ENCODE measurements at regions not wholly inside any gene's neighbourhood (a gene's known extent, or its start where the extent isn't known, plus 50 kb on each side); places are given as distances from the start of the nearest gene placed in this dataset.

GRCh38 chr7:35492451-35493175 lies 202.3 kb downstream of the HERPUD2 start:
- TF ChIP-seq CTCF (IDR thresholded peaks at IDR 0.05) (no peak), POLR2AphosphoS5 (IDR thresholded peaks at IDR 0.05) (no peak), EP300 (IDR thresholded peaks at IDR 0.05; ENCODE audit: low read depth) (no peak), POLR2A (IDR thresholded peaks at IDR 0.05) (no peak)

Measured in transverse colon (tissue), 4 donors.